PC-9 (cell line): ENCODE measurements at regions not wholly inside any gene's neighbourhood (a gene's known extent, or its start where the extent isn't known, plus 50 kb on each side); places are given as distances from the start of the nearest gene placed in this dataset.

Experiments used
- EZH2 ChIP-seq: fragments of 200-600 bp; sonication (generic); IDR thresholded peaks from 2 replicates; pipeline ENCODE4 v1.8.0; 2017; ENCODE audit warnings: antibody characterized with exemption, low read depth
- TF ChIP-seq, protein P1 (sequence below): fragments of 200-600 bp; sonication (generic); conservative IDR thresholded peaks from 2 replicates; pipeline ENCODE4 v1.6.1; 2017; ENCODE audit warnings: mixed run types, antibody characterized with exemption, mild to moderate bottlenecking, moderate library complexity

DNA sequence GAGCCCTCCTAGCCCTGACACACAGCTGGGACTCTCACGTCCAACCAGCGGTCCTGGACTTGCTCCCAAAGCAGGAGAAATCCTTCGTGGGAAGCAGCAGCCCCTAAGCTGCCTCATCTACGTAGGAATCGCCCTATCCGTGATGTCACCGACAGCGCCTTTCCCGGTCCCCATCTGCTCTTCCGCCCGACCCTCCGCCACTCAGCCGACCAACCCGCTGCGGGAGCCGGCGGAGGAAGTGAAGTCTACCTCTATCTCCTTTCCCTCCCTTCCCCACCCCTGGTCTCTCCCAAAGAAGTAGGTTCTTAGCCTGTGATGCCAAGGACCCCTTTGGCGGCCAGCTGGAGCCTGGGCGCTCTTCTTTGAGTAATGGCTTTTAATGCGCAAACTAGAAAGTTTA, 272.1 kb downstream of the FAM72C start:
- TF ChIP-seq, protein P1, sequence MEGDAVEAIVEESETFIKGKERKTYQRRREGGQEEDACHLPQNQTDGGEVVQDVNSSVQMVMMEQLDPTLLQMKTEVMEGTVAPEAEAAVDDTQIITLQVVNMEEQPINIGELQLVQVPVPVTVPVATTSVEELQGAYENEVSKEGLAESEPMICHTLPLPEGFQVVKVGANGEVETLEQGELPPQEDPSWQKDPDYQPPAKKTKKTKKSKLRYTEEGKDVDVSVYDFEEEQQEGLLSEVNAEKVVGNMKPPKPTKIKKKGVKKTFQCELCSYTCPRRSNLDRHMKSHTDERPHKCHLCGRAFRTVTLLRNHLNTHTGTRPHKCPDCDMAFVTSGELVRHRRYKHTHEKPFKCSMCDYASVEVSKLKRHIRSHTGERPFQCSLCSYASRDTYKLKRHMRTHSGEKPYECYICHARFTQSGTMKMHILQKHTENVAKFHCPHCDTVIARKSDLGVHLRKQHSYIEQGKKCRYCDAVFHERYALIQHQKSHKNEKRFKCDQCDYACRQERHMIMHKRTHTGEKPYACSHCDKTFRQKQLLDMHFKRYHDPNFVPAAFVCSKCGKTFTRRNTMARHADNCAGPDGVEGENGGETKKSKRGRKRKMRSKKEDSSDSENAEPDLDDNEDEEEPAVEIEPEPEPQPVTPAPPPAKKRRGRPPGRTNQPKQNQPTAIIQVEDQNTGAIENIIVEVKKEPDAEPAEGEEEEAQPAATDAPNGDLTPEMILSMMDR, result no peak
- no peak for TF ChIP-seq EZH2
